HuH-7 (cell line): ENCODE measurements at regions not wholly inside any gene's neighbourhood (a gene's known extent, or its start where the extent isn't known, plus 50 kb on each side); places are given as distances from the start of the nearest gene placed in this dataset.
"Not testable (repeated sequence)": the region's sequence is repeated elsewhere in the genome, so short reads cannot be mapped to it uniquely, and the experiment has no call there.

Experiments used
- DNase-seq: peaks from one replicate; pipeline ENCODE4 v3.0.0; 2011; ENCODE audit warnings: low spot score

GRCh38 chr3:20245781-20246180, 59.8 kb upstream of the SGO1 start:
- peak; percentile 29 for DNase-seq

DNA sequence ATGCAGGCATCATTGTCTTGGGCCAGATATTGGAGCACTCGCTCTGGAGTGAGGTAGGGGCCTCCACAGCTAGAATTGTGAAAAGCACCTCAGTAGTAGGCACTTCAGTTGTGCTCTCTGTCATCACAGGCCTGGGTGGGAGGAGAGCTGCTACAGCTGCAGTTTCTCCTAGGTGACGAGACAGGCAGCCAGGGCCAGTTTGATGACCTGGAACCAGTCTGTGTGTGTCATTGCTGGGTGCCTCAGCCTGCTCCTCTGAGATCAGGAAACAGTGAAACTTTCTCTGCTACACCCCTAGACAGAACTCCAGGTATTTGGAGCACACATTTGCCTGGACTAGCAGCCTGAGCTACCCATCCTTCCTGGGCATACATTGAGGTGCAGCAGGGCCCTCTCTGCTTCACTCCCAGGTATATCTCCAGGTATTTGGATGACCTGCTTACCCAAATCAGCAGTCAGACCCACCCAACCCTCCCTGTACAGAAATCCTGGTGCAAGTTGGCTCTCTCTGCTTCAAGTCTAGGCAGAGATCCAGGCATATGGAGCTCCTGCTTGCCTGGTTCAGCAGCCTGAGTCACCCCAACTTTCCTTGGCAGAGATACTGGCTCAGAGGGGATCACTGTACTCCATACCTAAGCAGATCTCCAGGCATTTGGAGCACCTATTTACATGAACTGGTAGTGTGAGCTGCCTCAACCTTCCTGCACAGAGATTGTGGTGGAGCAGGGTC, 54.3 kb upstream of the SGO1 start:
- no peak for DNase-seq

DNA sequence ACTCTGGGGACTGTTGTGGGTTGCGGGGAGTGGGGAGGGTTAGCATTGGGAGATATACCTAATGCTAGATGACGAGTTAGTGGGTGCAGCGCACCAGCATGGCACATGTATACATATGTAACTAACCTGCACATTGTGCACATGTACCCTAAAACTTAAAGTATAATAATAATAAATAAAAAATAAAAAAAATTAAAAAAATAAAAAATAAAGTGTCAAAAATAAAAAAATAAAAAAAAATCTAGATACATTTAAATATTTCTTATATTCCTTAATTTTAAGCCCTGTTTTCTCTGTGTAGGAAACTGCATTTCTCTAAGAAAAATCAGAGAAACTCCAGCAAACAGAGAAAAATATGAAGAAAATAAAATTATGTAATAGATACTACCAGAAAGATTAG, 52.2 kb upstream of the SGO1 start:
- not testable (repeated sequence) for DNase-seq

DNA sequence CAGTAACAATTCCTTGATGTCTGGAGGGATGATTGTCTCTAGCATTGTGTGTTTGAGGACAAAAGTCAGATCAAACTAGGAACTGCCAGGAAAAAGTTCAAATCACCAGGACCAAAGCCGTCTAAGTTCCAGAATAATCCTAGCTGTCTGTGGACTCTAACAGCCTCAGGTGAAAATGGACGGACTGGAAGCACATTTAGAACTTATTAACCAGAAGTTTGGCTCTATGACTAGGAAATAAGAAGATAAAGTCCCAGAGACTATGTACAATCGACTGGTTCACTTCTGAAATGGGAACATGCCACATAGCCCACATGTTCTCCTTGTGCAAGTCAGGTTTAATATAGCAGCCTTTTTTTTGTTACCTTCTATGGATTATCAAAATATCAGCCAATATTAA, 50.6 kb upstream of the SGO1 start:
- no peak for DNase-seq
